ENCODE measurements at regions not wholly inside any gene's neighbourhood (a gene's known extent, or its start where the extent isn't known, plus 50 kb on each side); places are given as distances from the start of the nearest gene placed in this dataset.

DNA sequence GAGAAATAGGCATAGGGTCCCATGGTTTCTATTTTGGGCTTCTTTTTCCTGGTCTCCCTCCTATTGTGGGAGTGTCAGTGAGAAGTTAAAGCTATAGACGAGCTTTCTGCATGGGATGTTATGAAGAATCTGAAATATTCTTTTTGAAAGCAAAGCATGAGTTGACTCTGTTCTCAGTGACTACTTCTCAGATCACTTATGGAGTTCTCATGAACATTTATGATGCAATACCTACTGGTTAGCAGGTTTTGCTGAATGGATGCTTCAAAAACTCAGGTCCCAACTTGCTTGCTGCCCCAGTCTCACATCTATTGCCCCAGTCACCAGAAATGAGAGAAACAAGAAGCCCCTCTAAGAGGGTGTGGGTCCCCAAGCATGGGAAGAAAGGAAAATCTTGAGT is 365.0 kb downstream of the HRH4 start:
- no peak overlapping the region for H3K4me3 ChIP-seq (replicated peaks; ENCODE audit: low read depth, low read length)
- no peak for DNase-seq (ENCODE audit: low read depth)
- TF ChIP-seq CTCF (IDR thresholded peaks at IDR 0.05; ENCODE audit: low read length, missing control alignments): no peak

GRCh38 chr18:24826605-24827004 is 366.2 kb downstream of the HRH4 start:
- no peak overlapping the region for H3K4me3 ChIP-seq (replicated peaks; ENCODE audit: low read depth, low read length)
- no peak for TF ChIP-seq CTCF (IDR thresholded peaks at IDR 0.05; ENCODE audit: low read length, missing control alignments)
- DNase-seq (ENCODE audit: low read depth): no peak

DNA sequence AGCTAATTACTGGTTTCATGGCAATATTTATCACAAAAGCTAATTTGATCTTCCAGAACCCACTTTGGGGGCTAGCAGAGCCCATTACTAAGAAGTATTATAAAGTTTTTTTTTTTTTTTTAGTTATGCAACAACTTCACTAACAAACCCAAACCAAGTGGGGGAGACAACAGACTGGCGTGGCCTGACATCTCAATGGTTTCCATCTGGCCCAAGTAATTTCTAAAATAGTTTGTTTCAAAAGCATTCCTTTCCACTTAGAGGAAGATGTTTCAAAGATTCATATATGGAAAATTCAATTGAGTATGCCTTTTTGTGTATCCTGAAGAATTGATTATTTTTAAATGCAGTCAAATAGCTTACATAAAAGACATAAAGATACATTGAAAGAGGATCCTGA is 367.1 kb downstream of the HRH4 start:
- no peak for DNase-seq (ENCODE audit: low read depth)
- no peak for TF ChIP-seq CTCF (IDR thresholded peaks at IDR 0.05; ENCODE audit: low read length, missing control alignments)
- no peak overlapping the region for H3K4me3 ChIP-seq (replicated peaks; ENCODE audit: low read depth, low read length)

- TF ChIP-seq CTCF (IDR thresholded peaks at IDR 0.05; ENCODE audit: low read length, missing control alignments): no peak
- no peak overlapping the region for H3K4me3 ChIP-seq (replicated peaks; ENCODE audit: low read depth, low read length)
- DNase-seq (ENCODE audit: low read depth): no peak
Observed at GRCh38 chr18:24831081-24831480, 370.6 kb downstream of the HRH4 start.

GRCh38 chr18:24831871-24832665 is 371.6 kb downstream of the HRH4 start:
- H3K4me3 ChIP-seq (replicated peaks; ENCODE audit: low read depth, low read length): no peak overlapping the region
- no peak for DNase-seq (ENCODE audit: low read depth)
- no peak for TF ChIP-seq CTCF (IDR thresholded peaks at IDR 0.05; ENCODE audit: low read length, missing control alignments)

GRCh38 chr18:24835751-24836150 is 375.3 kb downstream of the HRH4 start:
- TF ChIP-seq CTCF (IDR thresholded peaks at IDR 0.05; ENCODE audit: low read length, missing control alignments): no peak
- DNase-seq (ENCODE audit: low read depth): no peak
- no peak overlapping the region for H3K4me3 ChIP-seq (replicated peaks; ENCODE audit: low read depth, low read length)

DNA sequence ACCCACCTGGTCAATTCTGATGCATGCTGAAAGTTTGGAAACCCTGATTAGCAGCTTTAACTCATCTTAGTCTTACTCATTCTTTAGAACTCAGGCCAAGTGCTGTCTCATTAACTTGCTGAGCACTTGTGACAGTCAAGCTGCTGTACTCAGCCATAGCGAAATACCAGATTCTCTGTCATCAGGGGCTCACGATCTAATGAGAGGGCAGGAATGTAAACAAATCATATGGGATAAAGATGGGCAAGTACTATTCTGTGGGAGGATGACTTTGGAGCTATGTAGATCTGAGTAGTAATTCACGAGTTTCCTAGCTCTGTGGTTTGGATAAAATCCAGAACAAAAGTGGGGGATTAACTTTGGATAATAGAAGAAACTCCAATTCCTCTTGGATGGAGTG is 376.6 kb downstream of the HRH4 start:
- no peak overlapping the region for H3K4me3 ChIP-seq (replicated peaks; ENCODE audit: low read depth, low read length)
- TF ChIP-seq CTCF (IDR thresholded peaks at IDR 0.05; ENCODE audit: low read length, missing control alignments): no peak
- no peak for DNase-seq (ENCODE audit: low read depth)

Data from fibroblast of pulmonary artery (primary cell).